HL-60/S4 treated with phorbol 12-myristate 13-acetate at 8.2 ng/mL for 4 days and 3 days (cell line): ENCODE measurements at regions not wholly inside any gene's neighbourhood (a gene's known extent, or its start where the extent isn't known, plus 50 kb on each side); places are given as distances from the start of the nearest gene placed in this dataset.

Source experiments
- in situ Hi-C: fragments of 300-500 bp; cut with MboI; formaldehyde crosslinking; loops from 2 replicates; pipeline ENCODE4 v1.15.0; 2022; ENCODE audit warnings: low sequenced_read_pairs

DNA sequence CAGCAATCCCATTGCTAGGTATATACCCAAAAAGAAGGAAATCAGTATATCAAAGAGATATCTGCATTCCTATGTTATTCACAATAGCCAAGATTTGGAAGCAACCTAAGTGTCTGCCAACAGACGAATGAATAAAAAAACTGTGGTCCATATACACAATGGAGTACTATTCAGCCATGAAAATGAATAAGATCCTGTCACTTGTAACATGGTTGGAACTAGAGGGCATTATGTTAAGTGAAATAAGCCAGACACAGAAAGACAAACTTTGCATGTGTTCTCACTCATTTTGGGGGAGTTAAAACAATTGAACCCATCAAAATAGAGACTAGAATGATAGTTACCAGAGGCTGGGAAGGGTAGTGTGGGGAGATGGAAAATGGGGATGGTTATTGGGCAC is 323.5 kb upstream of the NFE2L3 start:
- in situ Hi-C loops = loop anchor here (25.0 kb wide), 1 partner anchor 566 kb away; no protein-coding TSS in a partner anchor

DNA sequence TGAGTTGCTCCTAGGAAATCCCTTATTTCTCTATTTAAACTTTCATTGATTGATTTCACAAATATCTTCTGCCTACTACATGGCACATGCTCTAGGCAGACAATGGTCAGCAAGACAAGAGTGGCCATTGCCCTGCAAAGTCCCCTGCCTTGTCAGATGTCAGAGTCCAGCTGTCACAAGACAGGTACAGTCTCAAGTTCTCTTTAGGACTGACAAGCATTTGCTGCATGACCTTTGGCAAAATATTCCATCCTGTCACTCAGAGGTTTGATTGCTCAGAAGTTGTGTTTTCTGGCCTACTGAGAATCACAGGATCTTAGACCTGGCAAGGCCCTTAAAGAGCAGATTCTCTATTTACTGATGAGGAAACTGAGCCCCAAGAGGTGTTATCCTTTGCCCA is 322.3 kb upstream of the NFE2L3 start:
- in situ Hi-C loops = loop anchor here (25.0 kb wide), 1 partner anchor 567 kb away; no protein-coding TSS in a partner anchor

DNA sequence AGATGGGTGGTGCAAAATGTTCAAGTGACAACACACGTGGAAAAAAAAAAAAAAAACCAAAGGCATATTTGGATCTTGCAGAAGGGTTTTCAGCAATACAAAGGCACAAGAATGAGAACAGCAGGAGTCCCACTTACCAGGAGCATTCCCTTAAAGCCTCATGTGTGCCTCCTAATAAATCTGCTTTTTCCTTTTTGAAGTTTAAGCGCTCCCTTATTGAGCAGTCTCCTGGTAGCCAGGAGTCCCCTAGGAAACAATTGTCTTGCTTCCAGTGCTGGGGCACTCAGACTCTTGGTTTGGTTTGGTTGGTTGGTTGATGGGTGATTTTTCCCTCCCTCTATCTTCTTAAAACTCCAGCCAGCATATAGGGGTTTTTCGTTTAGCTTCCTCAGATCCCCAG is 321.8 kb upstream of the NFE2L3 start:
- in situ Hi-C loops = loop anchor here (25.0 kb wide), 1 partner anchor 568 kb away; no protein-coding TSS in a partner anchor

DNA sequence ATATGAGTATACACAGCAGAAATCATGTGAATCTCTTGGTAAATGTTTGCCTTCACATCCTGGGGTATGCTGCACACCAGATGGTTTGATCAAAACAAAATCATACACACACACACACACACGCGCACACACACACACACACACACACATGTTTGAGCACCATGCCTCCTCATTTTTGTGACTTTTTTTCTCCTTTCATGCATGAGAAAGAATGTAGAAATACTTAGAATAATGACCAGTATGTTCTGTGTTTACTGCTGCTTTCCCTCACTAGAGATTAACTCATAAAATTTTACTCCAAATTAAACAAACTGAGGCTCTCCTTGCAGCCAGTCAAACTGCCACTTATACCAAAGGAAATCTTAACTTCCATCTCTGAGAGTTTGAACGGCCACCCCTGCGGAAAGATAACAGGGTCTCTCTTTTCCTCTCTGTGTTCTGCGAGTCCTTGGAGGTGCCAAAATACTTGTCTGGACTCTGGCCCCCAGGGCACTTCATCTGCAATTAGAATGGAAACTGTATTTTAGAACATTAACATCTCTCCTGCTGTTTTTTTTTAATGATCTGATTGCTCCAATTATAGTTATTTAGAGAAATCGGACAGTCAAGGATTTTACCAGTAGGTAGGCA is 320.8 kb upstream of the NFE2L3 start:
- in situ Hi-C loops = loop anchor here (25.0 kb wide), 1 partner anchor 569 kb away; no protein-coding TSS in a partner anchor

DNA sequence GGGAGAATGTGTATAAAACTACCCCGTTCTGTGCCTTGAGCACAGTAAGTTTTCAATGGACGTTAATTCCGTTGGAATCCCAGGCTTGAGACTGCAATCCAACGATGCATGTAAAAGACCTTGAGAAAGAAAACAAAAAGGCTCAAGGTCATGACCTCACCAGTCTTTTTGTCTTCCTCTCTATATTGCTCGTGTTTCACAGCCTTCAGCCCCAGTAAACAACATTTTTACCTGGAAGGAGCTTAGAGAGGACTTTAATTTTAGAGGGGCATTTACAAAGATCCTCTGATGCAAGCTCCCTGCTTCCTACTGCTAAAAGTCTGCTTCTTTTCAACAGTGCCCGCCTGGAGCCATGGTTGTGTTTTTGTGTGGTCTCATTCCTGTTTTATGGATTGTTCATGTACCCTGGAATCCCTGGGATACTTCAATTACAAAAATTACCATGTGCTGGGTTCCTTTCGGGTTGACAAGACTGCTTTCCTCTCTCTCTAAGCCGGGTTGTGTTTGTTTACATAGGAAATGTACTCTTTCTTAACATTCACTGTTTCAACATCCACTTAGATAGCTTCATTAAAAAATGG is 320.1 kb upstream of the NFE2L3 start:
- in situ Hi-C loops = loop anchor here (25.0 kb wide), 1 partner anchor 570 kb away; no protein-coding TSS in a partner anchor

DNA sequence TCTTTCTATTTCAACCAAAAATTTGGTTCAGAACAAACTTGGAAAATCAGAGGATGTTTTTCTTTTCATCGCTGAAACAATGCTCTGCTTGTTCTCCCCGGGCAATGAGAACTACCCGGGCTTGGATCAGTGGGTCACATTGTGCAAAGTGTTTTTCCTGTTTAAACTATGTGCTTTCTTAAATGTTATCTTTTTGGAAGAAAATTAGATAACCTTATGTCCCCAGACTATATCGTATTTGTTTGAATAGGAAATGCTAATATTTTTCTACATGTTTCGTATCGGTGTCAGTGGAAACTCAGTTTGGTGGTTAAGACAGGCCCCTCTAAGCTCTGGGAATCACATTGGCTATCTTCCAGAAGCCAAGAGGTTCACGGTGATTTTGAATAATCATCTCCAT is 319.5 kb upstream of the NFE2L3 start:
- in situ Hi-C loops = loop anchor here (25.0 kb wide), 1 partner anchor 570 kb away; no protein-coding TSS in a partner anchor

DNA sequence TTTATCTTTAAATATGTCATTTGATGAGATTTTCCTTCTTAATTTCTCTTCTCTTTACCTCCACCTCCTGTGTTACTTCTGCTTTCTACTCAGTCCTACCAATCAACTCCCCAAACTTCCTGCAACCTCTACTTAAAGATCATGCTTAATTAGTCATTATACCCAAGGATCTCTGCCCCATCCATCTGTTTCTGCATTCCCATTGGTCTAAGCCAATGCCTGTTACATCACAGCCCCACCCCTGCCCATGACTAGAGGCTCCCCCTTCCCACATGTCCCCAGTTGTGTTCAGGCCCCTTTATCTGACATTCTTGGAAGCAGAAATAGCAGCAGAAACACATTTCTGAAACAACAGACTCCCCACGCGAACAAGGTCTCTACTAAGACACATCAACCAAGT is 319.1 kb upstream of the NFE2L3 start:
- in situ Hi-C loops = loop anchor here (25.0 kb wide), 1 partner anchor 571 kb away; no protein-coding TSS in a partner anchor

DNA sequence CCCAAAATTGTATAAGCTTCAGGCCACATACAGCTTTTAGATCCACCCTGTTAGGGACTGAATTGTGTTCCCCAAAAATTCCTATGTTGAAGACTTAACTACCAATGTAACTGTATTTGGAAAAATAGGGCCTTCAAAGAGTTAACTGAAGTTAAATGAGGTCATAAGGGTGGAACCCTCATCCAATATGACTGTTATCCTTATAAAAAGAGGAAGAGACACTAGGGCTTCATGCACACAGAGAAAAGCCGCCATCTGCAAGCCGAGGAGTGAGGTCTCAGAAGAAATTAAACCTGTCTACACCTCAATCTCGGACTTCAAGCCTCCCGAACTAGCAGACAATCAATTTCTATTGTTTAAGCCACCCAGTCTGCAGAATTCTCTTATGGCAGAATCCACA is 317.9 kb upstream of the NFE2L3 start:
- in situ Hi-C loops = loop anchor here (25.0 kb wide), 1 partner anchor 572 kb away; no protein-coding TSS in a partner anchor

DNA sequence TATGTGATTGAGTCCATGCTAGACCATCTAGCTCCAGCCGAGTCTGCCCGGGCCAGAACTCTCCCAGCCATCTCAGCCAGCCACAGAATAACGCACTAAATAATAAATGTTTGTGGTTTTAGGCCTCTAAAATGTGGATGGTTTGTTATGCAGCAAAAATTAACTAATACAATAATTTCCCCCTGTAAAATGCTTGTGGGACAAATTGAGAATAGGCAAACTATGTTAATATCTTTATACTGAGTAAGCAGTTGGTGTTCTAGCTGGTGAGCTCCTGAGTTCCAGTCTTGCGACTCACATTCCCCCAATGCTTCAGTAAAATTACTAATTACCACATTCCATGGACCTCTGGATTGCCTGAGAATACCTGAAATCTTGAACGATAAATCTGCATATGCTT is 316.8 kb upstream of the NFE2L3 start:
- in situ Hi-C loops = loop anchor here (25.0 kb wide), 1 partner anchor 573 kb away; no protein-coding TSS in a partner anchor

DNA sequence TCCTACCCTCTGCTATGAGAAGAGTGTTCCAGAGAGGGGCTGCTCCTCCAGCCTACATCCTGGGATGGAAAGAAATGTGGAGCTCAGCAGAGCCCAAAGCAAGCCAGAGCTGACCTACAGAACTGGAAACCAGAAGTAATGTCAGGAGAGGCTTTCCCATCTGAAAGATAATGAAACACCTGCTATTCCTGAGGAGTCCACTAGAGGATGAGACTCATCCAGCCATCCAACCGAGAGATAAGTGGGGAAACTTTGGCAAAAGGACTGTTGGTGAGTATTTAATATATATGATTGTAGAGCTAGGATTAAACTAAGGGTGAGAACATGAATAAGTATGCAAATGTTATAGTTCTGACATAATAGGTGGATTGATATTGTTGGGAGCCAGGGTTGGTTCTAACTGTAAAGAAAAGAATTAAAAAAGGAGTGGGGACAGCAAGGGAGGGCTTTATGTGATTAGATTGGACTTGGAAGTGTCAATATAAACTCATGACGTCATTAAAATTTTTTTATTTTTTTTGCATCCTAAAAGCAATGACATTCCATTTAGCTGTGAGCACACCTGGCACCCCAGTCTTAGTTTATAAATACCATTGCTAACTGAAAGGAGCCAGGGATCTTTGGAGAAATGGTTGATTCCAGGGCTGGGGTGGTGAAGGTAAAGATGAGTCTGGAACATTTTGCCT is 312.8 kb upstream of the NFE2L3 start:
- in situ Hi-C loops = loop anchor here (25.0 kb wide), 1 partner anchor 577 kb away; no protein-coding TSS in a partner anchor

DNA sequence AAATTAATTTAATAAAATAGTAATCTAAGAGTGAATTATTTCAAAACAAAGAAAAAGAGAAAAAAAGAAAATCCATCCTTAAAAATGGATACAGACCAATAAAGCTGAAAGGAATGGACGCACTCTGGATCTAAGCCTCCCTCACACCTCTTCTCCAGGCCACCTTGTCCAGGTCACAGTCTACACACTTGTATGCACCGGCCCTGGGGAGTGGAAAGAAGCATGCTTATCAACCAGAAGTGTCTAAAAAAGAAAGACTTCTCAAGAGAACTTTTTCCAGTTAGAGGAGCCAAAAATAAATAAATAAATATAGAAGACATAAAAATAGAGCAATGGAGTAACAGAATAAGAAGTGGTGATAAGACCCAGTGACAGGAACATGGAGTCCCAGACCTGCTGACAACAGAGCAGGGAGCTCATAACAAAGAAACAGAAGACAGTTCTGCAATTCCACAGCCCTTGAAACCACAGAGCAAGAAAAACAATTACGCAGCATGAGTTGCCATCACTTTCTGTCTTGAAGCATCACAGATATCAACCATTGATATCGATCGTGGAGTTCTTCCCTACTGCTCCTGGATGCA is 311.7 kb upstream of the NFE2L3 start:
- in situ Hi-C loops = loop anchor here (25.0 kb wide), 1 partner anchor 578 kb away; no protein-coding TSS in a partner anchor

DNA sequence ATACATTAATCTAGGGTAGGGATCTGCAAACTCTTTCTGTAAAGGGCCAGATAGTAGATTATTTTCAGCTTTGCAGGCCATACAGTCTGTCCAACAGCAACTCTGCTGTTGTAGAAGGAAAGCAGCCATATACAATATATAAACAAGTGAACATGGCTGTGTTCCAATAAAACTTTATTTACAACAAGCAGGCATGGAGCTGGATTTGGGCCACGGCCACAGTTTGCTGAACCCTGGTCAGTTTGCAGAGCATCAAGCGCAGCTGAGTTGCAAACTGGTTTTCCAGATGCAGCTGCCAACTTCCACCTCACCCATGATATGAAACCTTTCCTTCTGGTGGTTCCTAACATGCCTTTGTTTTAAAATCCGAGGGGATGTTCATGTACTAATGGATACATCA is 310.4 kb upstream of the NFE2L3 start:
- in situ Hi-C loops = loop anchor here (25.0 kb wide), 1 partner anchor 579 kb away; no protein-coding TSS in a partner anchor

DNA sequence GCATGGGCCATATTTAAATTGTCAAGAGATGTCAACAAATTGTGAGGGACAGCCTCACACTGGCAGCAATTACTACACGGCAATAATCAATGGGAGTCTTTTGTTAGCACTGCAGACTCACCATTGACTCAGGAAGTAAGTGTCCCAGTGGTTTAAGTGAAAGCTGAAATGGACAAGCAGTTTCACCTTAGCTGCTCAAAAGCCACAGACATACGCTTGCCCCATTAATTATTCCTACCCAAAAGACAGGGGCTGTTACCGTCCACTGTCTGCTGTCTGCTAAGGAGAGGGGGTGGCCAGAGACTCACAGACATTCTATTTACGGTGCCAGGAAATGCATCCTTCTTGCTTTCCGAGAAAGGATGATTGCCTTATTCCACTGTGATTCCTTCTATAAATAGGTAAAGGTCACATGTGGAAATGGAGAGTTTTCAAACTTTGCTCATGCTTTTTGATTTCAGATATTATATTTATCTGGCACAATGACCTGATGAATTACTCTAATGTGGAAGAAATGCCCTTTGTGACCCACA is 309.7 kb upstream of the NFE2L3 start:
- in situ Hi-C loops = loop anchor here (25.0 kb wide), 1 partner anchor 580 kb away; no protein-coding TSS in a partner anchor

DNA sequence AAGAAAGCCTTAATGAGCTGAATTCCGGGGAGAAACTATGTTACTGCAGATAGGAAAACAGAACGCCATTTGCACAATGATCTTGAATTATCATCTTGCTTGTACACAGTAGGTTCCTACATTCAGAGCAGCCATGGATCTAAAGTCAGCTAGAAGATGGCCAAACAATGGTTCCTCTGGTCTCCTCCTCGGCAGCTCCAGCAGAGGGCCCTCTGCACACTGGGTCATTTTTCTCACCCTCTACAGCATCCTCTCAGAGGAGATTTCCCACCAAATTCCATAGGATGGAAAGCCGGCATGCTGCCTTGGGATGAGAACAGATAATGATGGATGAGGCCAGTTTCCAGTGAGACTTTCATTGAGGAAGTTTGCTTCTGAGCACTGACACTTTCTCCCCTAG is 308.5 kb upstream of the NFE2L3 start:
- in situ Hi-C loops = loop anchor here (25.0 kb wide), 1 partner anchor 581 kb away; no protein-coding TSS in a partner anchor

DNA sequence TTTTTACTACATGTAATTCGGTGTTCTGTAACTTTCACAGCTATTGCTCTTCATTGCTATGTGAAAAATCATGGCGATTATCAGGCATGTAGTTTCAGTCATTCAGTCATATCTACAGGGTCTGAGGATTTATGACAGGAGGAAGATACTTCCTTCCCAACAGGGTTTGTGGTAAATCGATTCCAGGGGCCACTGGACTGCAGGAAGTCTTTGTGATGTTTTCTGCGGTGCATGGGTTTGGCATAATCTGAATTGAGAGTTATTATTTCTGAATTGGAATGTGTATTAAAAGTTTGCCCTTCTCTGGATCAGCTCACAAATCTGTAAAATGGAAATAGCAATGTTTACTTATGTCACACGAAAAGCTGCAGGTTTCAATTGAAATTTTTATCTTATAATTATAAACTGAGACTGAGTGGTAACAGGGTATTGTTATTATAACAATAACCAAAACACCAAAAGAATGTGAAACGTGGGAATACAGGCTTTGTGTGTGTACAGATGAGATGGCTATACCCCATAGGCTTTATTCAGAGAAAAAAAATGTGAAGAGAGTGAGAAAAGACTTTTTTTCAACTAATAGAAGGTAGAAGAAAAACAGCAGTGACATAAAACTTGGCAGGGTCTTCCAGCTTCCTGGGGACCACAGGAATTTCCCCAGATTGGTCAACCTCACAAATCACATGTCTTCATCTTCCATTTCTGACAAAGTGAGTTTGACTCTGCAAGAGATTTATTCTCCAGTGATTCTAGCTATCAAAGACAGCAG is 307.7 kb upstream of the NFE2L3 start:
- in situ Hi-C loops = loop anchor here (25.0 kb wide), 1 partner anchor 582 kb away; no protein-coding TSS in a partner anchor

DNA sequence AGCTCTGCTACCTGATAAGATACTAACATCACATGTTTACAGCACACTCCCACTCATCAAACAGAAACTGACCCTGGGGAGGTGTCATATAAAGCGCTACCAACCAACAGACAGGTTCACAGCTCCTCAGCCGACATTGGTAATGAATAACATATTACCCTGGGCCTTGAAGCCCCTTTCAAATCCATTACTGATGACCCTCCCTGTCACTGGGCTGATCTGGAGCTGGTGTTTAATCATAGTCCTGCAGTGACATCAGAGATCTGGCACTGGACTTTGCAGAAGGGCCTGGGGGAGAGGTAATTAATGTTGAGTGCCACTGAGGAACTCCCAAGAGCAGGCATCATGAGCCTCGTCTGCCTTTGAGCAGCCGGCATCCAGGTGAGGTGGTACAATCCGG is 306.5 kb upstream of the NFE2L3 start:
- in situ Hi-C loops = loop anchor here (25.0 kb wide), 1 partner anchor 583 kb away; no protein-coding TSS in a partner anchor

DNA sequence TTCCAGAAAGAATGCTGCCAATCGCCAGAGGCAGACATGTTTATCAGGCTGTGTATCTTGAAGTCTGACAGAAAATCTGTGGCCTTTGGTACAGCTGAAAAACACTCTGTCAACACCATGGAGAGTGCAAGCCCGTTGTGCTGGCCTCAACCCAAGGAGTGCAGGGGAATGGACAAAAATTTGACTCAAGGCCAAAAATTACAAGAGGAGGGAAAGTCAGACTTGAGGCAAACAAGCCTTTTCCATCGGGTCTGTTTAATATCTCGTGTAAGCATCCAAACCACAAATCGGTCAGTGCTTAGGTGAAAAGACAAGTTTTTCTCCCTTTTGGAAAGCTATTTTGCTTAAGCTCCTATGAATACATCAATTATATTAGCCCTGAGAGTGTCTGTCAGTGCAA is 305.3 kb upstream of the NFE2L3 start:
- in situ Hi-C loops = loop anchor here (25.0 kb wide), 1 partner anchor 584 kb away; no protein-coding TSS in a partner anchor

DNA sequence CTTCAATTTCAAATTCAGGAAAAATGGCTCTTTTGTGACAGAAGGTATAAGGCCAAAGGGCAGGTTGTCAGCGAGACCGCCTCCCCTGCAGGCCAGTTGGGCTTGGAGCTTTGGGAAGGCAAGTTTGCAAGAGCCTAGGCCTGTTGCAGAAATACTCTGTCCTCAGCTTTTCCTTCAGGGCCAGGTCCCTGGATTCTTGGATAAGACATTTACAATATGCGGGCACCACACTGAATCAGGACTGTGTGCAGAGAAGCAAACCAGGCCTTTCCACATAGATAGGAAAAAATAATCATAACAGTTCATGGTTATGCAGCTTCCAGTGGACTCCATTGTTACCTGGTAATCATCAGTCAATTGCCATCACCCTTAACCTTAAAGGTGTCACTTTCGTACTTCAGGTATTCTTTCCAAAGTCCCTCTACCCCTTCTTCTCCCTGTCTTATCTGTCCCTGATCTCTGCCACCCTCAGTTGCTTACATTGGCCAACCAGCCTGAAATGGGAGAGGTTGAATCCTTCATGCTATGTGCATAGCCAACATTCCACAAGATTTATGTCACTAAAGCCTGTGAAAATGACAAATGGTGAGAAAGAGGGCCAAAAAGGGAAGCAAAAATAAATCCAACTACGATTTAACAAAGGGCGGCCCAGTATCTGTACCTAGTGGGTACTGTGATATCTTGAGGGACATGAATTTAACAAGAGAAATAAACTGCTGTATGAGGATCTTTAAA is 304.5 kb upstream of the NFE2L3 start:
- in situ Hi-C loops = loop anchor here (25.0 kb wide), 1 partner anchor 585 kb away; no protein-coding TSS in a partner anchor
